ENCODE measurements at regions not wholly inside any gene's neighbourhood (a gene's known extent, or its start where the extent isn't known, plus 50 kb on each side); places are given as distances from the start of the nearest gene placed in this dataset.

GRCh38 chr7:26584326-26584725 is 280.1 kb downstream of the SKAP2 start (continued):
- TF ChIP-seq CTCF (IDR thresholded peaks at IDR 0.05; ENCODE audit: low read depth, low read length, missing input control) (no peak), FOXA2 (IDR thresholded peaks at IDR 0.05) (no peak), SP1 (IDR thresholded peaks at IDR 0.05) (no peak), RXRA (IDR thresholded peaks at IDR 0.05) (no peak)

- DNase-seq (ENCODE audit: low spot score) = no peak
- H3K4me1 ChIP-seq (ENCODE audit: control insufficient read depth in 4 of 4, insufficient read depth in 4 of 4, low read length in 3 of 4) = no peaks in the 10 kb centered on the region
- no peak overlapping the region for H3K4me3 ChIP-seq (ENCODE audit: low read depth in 1 of 3, low read length in 3 of 3)
- H3K9me3 ChIP-seq (ENCODE audit: control insufficient read depth in 4 of 4, low read length in 3 of 4) = no peaks in the 10 kb centered on the region
- H3K27me3 ChIP-seq (ENCODE audit: control insufficient read depth in 4 of 4, insufficient read depth in 4 of 4, low read length in 3 of 4) = no peaks in the 10 kb centered on the region
- H3K9ac ChIP-seq (ENCODE audit: low read depth in 1 of 2, low read length in 2 of 2) = no peak overlapping the region
- WGBS = 59% methylated on average over 9 of the region's 9 CpGs
- H3K27ac ChIP-seq (ENCODE audit: low read depth in 1 of 2, low read length in 2 of 2) = no peak overlapping the region
- no peaks in the 10 kb centered on the region for H3K36me3 ChIP-seq (ENCODE audit: control insufficient read depth in 4 of 4, insufficient read depth in 3 of 4, low read depth in 1 of 4, low read length in 3 of 4)
- TF ChIP-seq HNF4G (IDR thresholded peaks at IDR 0.05) = no peak
- no peak for TF ChIP-seq YY1 (IDR thresholded peaks at IDR 0.05)
- TF ChIP-seq EGR1 (IDR thresholded peaks at IDR 0.05; ENCODE audit: low read depth in 2 of 2) = no peak
- TF ChIP-seq, protein P1, sequence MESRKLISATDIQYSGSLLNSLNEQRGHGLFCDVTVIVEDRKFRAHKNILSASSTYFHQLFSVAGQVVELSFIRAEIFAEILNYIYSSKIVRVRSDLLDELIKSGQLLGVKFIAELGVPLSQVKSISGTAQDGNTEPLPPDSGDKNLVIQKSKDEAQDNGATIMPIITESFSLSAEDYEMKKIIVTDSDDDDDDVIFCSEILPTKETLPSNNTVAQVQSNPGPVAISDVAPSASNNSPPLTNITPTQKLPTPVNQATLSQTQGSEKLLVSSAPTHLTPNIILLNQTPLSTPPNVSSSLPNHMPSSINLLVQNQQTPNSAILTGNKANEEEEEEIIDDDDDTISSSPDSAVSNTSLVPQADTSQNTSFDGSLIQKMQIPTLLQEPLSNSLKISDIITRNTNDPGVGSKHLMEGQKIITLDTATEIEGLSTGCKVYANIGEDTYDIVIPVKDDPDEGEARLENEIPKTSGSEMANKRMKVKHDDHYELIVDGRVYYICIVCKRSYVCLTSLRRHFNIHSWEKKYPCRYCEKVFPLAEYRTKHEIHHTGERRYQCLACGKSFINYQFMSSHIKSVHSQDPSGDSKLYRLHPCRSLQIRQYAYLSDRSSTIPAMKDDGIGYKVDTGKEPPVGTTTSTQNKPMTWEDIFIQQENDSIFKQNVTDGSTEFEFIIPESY (IDR thresholded peaks at IDR 0.05) = no peak
- no peak for TF ChIP-seq FOXA2 (IDR thresholded peaks at IDR 0.05)
- no peak for TF ChIP-seq SP1 (IDR thresholded peaks at IDR 0.05)
- TF ChIP-seq RXRA (IDR thresholded peaks at IDR 0.05) = no peak
- TF ChIP-seq MAX (IDR thresholded peaks at IDR 0.05) = no peak
- no peak for TF ChIP-seq NR2F2 (IDR thresholded peaks at IDR 0.05)
- TF ChIP-seq RAD21 (IDR thresholded peaks at IDR 0.05) = no peak
- TF ChIP-seq GABPA (IDR thresholded peaks at IDR 0.05 in 1 of 2, conservative IDR thresholded peaks at IDR 0.05 in 1 of 2) = no peak
- TF ChIP-seq FOXA1 (IDR thresholded peaks at IDR 0.05) = no peak
- TF ChIP-seq, protein P2, sequence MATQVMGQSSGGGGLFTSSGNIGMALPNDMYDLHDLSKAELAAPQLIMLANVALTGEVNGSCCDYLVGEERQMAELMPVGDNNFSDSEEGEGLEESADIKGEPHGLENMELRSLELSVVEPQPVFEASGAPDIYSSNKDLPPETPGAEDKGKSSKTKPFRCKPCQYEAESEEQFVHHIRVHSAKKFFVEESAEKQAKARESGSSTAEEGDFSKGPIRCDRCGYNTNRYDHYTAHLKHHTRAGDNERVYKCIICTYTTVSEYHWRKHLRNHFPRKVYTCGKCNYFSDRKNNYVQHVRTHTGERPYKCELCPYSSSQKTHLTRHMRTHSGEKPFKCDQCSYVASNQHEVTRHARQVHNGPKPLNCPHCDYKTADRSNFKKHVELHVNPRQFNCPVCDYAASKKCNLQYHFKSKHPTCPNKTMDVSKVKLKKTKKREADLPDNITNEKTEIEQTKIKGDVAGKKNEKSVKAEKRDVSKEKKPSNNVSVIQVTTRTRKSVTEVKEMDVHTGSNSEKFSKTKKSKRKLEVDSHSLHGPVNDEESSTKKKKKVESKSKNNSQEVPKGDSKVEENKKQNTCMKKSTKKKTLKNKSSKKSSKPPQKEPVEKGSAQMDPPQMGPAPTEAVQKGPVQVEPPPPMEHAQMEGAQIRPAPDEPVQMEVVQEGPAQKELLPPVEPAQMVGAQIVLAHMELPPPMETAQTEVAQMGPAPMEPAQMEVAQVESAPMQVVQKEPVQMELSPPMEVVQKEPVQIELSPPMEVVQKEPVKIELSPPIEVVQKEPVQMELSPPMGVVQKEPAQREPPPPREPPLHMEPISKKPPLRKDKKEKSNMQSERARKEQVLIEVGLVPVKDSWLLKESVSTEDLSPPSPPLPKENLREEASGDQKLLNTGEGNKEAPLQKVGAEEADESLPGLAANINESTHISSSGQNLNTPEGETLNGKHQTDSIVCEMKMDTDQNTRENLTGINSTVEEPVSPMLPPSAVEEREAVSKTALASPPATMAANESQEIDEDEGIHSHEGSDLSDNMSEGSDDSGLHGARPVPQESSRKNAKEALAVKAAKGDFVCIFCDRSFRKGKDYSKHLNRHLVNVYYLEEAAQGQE (IDR thresholded peaks at IDR 0.05) = no peak
- no peak for TF ChIP-seq TAF1 (conservative IDR thresholded peaks at IDR 0.05)
- TF ChIP-seq CTCF (IDR thresholded peaks at IDR 0.05; ENCODE audit: low read depth, low read length, missing input control) = no peak
- TF ChIP-seq HNF4A (conservative IDR thresholded peaks at IDR 0.05) = no peak
- no peak for TF ChIP-seq ATF3 (IDR thresholded peaks at IDR 0.05)
Observed at GRCh38 chr7:26584987-26585665, 279.3 kb downstream of the SKAP2 start.
